GM12878 (cell line): ENCODE measurements at regions not wholly inside any gene's neighbourhood (a gene's known extent, or its start where the extent isn't known, plus 50 kb on each side); places are given as distances from the start of the nearest gene placed in this dataset.

Experiments
- ATAC-seq: fragments of 200-7000 bp; cut with Tn5 transposase; 3 replicates; pipeline ENCODE4 v1.9.1; 2020; ENCODE audit warnings: mild to moderate bottlenecking, moderate library complexity
- BruUV-seq: library from RNA; stranded (reverse); fragments of 400-500 nt; replicated peaks from 2 replicates; lab custom pipeline; 2021; lab: Mats Ljungman, UMichigan
- CTCF ChIA-PET: fragments of 300-600 bp; sonication (Branson Sonifier 250); formaldehyde crosslinking; extraction: SDS; loops from one replicate; lab custom pipeline; 2021; ENCODE audit warnings: inconsistent platforms; lab: Yijun Ruan, JAX
- POLR2A ChIA-PET: fragments of 350-600 bp; formaldehyde crosslinking; extraction: SDS; loops from one replicate; lab custom pipeline; 2021; ENCODE audit warnings: inconsistent platforms; lab: Charles Lee
- RAD21 ChIA-PET: fragments of 300-600 bp; sonication (Branson Sonifier 250); formaldehyde crosslinking; loops from one replicate; lab custom pipeline; 2023; ENCODE audit warnings: antibody characterized with exemption; ENCODE audit not compliant: unreplicated experiment; lab: Charles Lee
- SMC1A ChIA-PET: fragments of 300-600 bp; sonication (Branson Sonifier 250); formaldehyde crosslinking; loops from one replicate; lab custom pipeline; 2023; ENCODE audit not compliant: unreplicated experiment, uncharacterized antibody; lab: Charles Lee
- DNase-seq: peaks from one replicate; pipeline ENCODE4 v3.0.0-alpha.2; 2011; ENCODE audit warnings: low read depth, low spot score
- FAIRE-seq: peaks from 3 replicates; lab custom pipeline; 2011; peaks lifted over from hg19 to GRCh38; lab: Jason Lieb, UNC
- H2AFZ ChIP-seq: 2 replicates; pipeline ENCODE4 v1.6.0; 2011; ENCODE audit warnings: low read depth, low read length, control low read depth; ENCODE audit not compliant: control insufficient read depth
- H3K27ac ChIP-seq: 2 replicates; pipeline ENCODE4 v1.5.1; 2011; ENCODE audit warnings: control low read depth; ENCODE audit not compliant: control insufficient read depth, insufficient read depth
- H3K27me3 ChIP-seq, 2 experiments: replicated peaks in 1 of 2; 2 replicates each; pipeline versions ENCODE4 v1.6.0 to v1.6.1; 2011; ENCODE audit warnings: low read length in 1 of 2; ENCODE audit not compliant: control insufficient read depth in 2 of 2, insufficient read depth in 2 of 2
- H3K36me3 ChIP-seq, 2 experiments: 2 replicates each; pipeline ENCODE4 v1.5.1; 2011; ENCODE audit warnings: low read length in 1 of 2; ENCODE audit not compliant: control insufficient read depth in 2 of 2, insufficient read depth in 2 of 2
- H3K4me1 ChIP-seq: 2 replicates; pipeline ENCODE4 v1.6.1; 2011; ENCODE audit warnings: mild to moderate bottlenecking, low read length, moderate library complexity, mixed read lengths; ENCODE audit not compliant: control insufficient read depth, insufficient read depth
- H3K4me2 ChIP-seq: 2 replicates; pipeline ENCODE4 v1.6.0; 2011; ENCODE audit warnings: control low read depth; ENCODE audit not compliant: control insufficient read depth, insufficient read depth
- H3K4me3 ChIP-seq: fragments of 200-600 bp; sonication (generic); 2 replicates; pipeline ENCODE4 v1.5.1; 2016
- H3K79me2 ChIP-seq: 2 replicates; pipeline ENCODE4 v1.6.0; 2011; ENCODE audit warnings: low read length; ENCODE audit not compliant: control insufficient read depth, insufficient read depth
- H3K9ac ChIP-seq: 2 replicates; pipeline ENCODE4 v1.8.0; 2011; ENCODE audit warnings: low read length, control low read depth, mixed read lengths; ENCODE audit not compliant: control insufficient read depth, insufficient read depth
- H3K9me3 ChIP-seq: replicated peaks from 3 replicates; pipeline ENCODE4 v1.5.1; 2011; ENCODE audit warnings: mild to moderate bottlenecking, low read length; ENCODE audit not compliant: control insufficient read depth, insufficient read depth
- H4K20me1 ChIP-seq: 2 replicates; pipeline ENCODE4 v1.6.0; 2011; ENCODE audit not compliant: control insufficient read depth, insufficient read depth
- CHD4 ChIP-seq: fragments of 200-600 bp; sonication (generic); IDR thresholded peaks from 2 replicates; pipeline ENCODE4 v1.6.1; 2016; ENCODE audit warnings: mild to moderate bottlenecking
- DPF2 ChIP-seq: fragments of 450-650 bp; IDR thresholded peaks from 2 replicates; pipeline ENCODE4 v1.6.1; 2017; ENCODE audit warnings: mild to moderate bottlenecking
- EP300 ChIP-seq, 2 experiments: fragments of 150-350 bp in 1 of 2; IDR thresholded peaks; 2 replicates each; pipeline ENCODE4 v1.6.1; 2011 to 2012; ENCODE audit warnings: low read depth in 2 of 2, low read length in 2 of 2, borderline replicate concordance in 1 of 2, improper control_type of control experiment in 1 of 2, inconsistent platforms in 1 of 2; ENCODE audit not compliant: control insufficient read depth in 1 of 2
- HDAC2 ChIP-seq: fragments of 200-600 bp; sonication (generic); IDR thresholded peaks from 2 replicates; pipeline ENCODE4 v1.6.1; 2017
- NFYA ChIP-seq: IDR thresholded peaks from 2 replicates; pipeline ENCODE4 v1.6.1; 2011; ENCODE audit warnings: low read depth, mild to moderate bottlenecking, low read length, improper control_type of control experiment, borderline replicate concordance
- SMAD5 ChIP-seq: IDR thresholded peaks from 2 replicates; pipeline ENCODE4 v1.6.1; 2016; ENCODE audit warnings: antibody characterized with exemption, low read depth
- SREBF2 ChIP-seq: IDR thresholded peaks from 2 replicates; pipeline ENCODE4 v1.6.1; 2012; ENCODE audit warnings: mild to moderate bottlenecking, low read length
- ZSCAN29 ChIP-seq: fragments of 450-650 bp; IDR thresholded peaks from 2 replicates; pipeline ENCODE4 v1.6.1; 2017; ENCODE audit warnings: mild to moderate bottlenecking, moderate library complexity
- WGBS: methylation state at CpG from one replicate; pipeline ENCODE4 v1.1.6; 2016; ENCODE audit warnings: low lambda C conversion rate; ENCODE audit not compliant: insufficient replicate concordance, insufficient coverage; ENCODE audit errors: missing lambda C conversion rate; 5-methylcytosine and 5-hydroxymethylcytosine counted together
- in situ Hi-C: fragments of 300-500 bp; cut with MboI; formaldehyde crosslinking; loops from 9 replicates; pipeline ENCODE4 v1.14.3; 2018; ENCODE audit warnings: mixed read lengths
- intact Hi-C: fragments of 100-400 bp; cut with micrococcal nuclease; formaldehyde crosslinking; loops from one replicate; pipeline ENCODE4 v1.14.2; 2022; ENCODE audit not compliant: unreplicated experiment
- TF ChIP-seq, protein P1 (sequence below): fragments of 450-650 bp; IDR thresholded peaks from 2 replicates; pipeline ENCODE4 v1.6.1; 2016; ENCODE audit warnings: mild to moderate bottlenecking

DNA sequence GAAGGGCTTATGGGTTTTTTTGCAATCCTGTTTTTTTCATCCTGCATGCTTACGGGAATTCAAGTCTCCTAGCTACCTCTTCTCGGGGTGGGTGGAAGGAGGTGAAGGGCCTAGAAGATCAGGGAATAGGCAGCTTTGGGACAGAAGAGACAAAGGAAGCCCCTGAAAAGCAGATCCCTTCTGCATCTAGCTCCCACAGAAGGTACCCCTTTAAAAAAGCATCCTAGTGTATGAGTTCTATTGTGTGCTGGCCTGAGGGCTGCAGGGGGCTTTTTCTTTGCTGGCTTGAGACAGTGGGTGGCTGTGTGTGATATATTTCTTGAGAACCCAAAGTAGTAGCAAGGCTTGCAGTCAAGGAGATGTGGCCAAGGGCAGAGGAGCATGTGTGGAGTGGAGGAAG lies 330.5 kb downstream of the MAF start:
- H2AFZ ChIP-seq = no peak overlapping the region
- peaks cover 11% of the 10 kb centered on the region for H3K4me1 ChIP-seq
- H4K20me1 ChIP-seq = no peaks in the 10 kb centered on the region
- no TSS peak for BruUV-seq
- H3K9ac ChIP-seq = no peak overlapping the region
- POLR2A ChIA-PET = no interaction called here
- SMC1A ChIA-PET = no interaction called here
- no peaks in the 10 kb centered on the region; the same call in 2 of the 3 replicates for H3K9me3 ChIP-seq
- 0% methylated on average over 2 of the region's 2 CpGs for WGBS
- FAIRE-seq (no peak), DNase-seq (no peak), ATAC-seq (no peak)
- H3K4me2 ChIP-seq = no peak overlapping the region; the same call in 1 of the 2 replicates
- intact Hi-C loops = no loop called here
- TF ChIP-seq HDAC2 = no peak
- no peak for TF ChIP-seq CHD4
- no peak for TF ChIP-seq SREBF2
- TF ChIP-seq SMAD5 = no peak
- no peak for TF ChIP-seq NFYA
- TF ChIP-seq, protein P1, sequence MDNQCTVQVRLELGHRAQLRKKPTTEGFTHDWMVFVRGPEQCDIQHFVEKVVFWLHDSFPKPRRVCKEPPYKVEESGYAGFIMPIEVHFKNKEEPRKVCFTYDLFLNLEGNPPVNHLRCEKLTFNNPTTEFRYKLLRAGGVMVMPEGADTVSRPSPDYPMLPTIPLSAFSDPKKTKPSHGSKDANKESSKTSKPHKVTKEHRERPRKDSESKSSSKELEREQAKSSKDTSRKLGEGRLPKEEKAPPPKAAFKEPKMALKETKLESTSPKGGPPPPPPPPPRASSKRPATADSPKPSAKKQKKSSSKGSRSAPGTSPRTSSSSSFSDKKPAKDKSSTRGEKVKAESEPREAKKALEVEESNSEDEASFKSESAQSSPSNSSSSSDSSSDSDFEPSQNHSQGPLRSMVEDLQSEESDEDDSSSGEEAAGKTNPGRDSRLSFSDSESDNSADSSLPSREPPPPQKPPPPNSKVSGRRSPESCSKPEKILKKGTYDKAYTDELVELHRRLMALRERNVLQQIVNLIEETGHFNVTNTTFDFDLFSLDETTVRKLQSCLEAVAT = no peak
- TF ChIP-seq ZSCAN29 = no peak
- no peak for TF ChIP-seq EP300 (IDR thresholded peaks at IDR 0.05; ENCODE audit: borderline replicate concordance in 1 of 2, control insufficient read depth in 1 of 2, low read depth in 2 of 2, low read length in 2 of 2)
- TF ChIP-seq DPF2 = no peak
- no peaks in the 10 kb centered on the region for H3K79me2 ChIP-seq
- H3K27ac ChIP-seq = no peak overlapping the region
- H3K4me3 ChIP-seq = no peak overlapping the region
- H3K36me3 ChIP-seq = no peaks in the 10 kb centered on the region
- H3K27me3 ChIP-seq = no peaks in the 10 kb centered on the region
- CTCF ChIA-PET = no interaction called here
- in situ Hi-C loops = no loop called here
- RAD21 ChIA-PET = no interaction called here
